CD4-positive, alpha-beta T cell treated with Interferon gamma for 1 hour (primary cell): ENCODE measurements at regions not wholly inside any gene's neighbourhood (a gene's known extent, or its start where the extent isn't known, plus 50 kb on each side); places are given as distances from the start of the nearest gene placed in this dataset.

Source experiments
- DNase-seq: peaks from one replicate; pipeline ENCODE4 v3.0.0-alpha.2; 2020

- no peak for DNase-seq
Observed at GRCh38 chr13:30107121-30107520, 200.2 kb downstream of the KATNAL1 start.

- DNase-seq, result no peak
Observed at GRCh38 chr13:30105381-30105780, 202.0 kb downstream of the KATNAL1 start.

GRCh38 chr13:30103161-30103840 lies 204.1 kb downstream of the KATNAL1 start:
- no peak for DNase-seq

GRCh38 chr13:30100226-30100625 lies 207.1 kb downstream of the KATNAL1 start:
- DNase-seq, result no peak

GRCh38 chr13:30097701-30098100 lies 209.7 kb downstream of the KATNAL1 start:
- DNase-seq, result no peak

GRCh38 chr13:30097089-30097488 lies 210.3 kb downstream of the KATNAL1 start:
- DNase-seq, result no peak

- DNase-seq, result no peak
Observed at GRCh38 chr13:30094015-30094414, 213.3 kb downstream of the KATNAL1 start.

- DNase-seq, result no peak
Observed at GRCh38 chr13:30093236-30093635, 214.1 kb downstream of the KATNAL1 start.

GRCh38 chr13:30091691-30092090 lies 215.7 kb downstream of the KATNAL1 start:
- no peak for DNase-seq

GRCh38 chr13:30091035-30091434 lies 216.3 kb downstream of the KATNAL1 start:
- no peak for DNase-seq

- no peak for DNase-seq
Observed at GRCh38 chr13:30088312-30088855, 219.0 kb downstream of the KATNAL1 start.

- no peak for DNase-seq
Observed at GRCh38 chr13:30085087-30085486, 222.3 kb downstream of the KATNAL1 start.

GRCh38 chr13:30082391-30082790 lies 225.0 kb downstream of the KATNAL1 start:
- DNase-seq, result no peak

- DNase-seq, result no peak
Observed at GRCh38 chr13:30081331-30081730, 226.0 kb downstream of the KATNAL1 start.

- DNase-seq, result no peak
Observed at GRCh38 chr13:30079501-30079900, 227.8 kb downstream of the KATNAL1 start.

- DNase-seq, result no peak
Observed at GRCh38 chr13:30078059-30078458, 227.6 kb upstream of the UBL3 start.

- DNase-seq, result no peak
Observed at GRCh38 chr13:30077240-30077735, 226.9 kb upstream of the UBL3 start.

- DNase-seq, result no peak
Observed at GRCh38 chr13:30074955-30075614, 224.7 kb upstream of the UBL3 start.

- DNase-seq, result no peak
Observed at GRCh38 chr13:30074431-30074830, 224.0 kb upstream of the UBL3 start.

GRCh38 chr13:30072818-30073186 lies 222.4 kb upstream of the UBL3 start:
- no peak for DNase-seq

GRCh38 chr13:30071969-30072817 lies 221.8 kb upstream of the UBL3 start:
- DNase-seq, result no peak

- DNase-seq, result no peak
Observed at GRCh38 chr13:30065181-30065580, 214.8 kb upstream of the UBL3 start.

- no peak for DNase-seq
Observed at GRCh38 chr13:30063892-30064291, 213.5 kb upstream of the UBL3 start.
